DND-41 (cell line): ENCODE measurements at regions not wholly inside any gene's neighbourhood (a gene's known extent, or its start where the extent isn't known, plus 50 kb on each side); places are given as distances from the start of the nearest gene placed in this dataset.

ENCODE experiments used
- EZH2 ChIP-seq: IDR thresholded peaks from 3 replicates; pipeline ENCODE4 v1.6.1; 2012; ENCODE audit warnings: borderline replicate concordance, low read depth, mild to moderate bottlenecking, moderate library complexity, low read length, inconsistent platforms; ENCODE audit not compliant: severe bottlenecking
- TF ChIP-seq, protein P1 (sequence below): IDR thresholded peaks from 2 replicates; pipeline ENCODE4 v1.5.1; 2012; ENCODE audit warnings: borderline replicate concordance, low read length, moderate library complexity, mild to moderate bottlenecking; ENCODE audit not compliant: poor library complexity, severe bottlenecking; ENCODE audit errors: extremely low read depth

DNA sequence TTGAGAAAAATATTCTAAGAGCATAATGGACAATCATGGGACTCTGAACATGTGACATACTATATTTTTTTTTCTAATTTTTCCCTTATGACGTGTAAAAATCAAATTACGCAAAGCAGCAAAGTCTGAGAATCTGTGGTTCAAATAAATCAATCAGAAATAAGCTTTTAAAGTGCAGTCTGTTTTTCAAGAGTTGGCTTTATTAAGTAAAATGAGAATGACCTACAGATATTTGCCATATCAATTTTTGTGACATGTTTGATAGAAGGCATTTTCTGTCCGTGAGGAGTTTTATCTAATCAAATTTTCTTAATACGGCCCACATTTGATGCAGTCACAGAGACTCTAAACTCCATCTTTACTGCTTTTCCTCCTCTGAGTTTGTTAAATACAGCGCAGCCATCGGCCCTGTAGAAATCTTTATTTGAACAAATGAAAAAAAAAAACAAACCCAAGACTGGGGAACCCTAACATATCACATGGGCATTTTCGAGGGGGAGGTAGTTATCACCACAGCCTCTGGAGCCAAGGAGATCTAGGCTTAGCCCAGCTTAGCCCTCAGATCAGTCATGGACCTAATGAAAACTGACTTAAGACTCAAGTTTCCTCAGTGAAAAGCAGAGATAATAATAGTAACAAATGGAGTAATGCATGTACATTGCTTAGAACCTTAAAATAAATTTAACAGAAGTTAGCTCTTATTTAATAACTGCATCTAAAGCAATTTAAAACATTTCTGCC lies 263.6 kb upstream of the C9orf72 start:
- TF ChIP-seq, protein P1, sequence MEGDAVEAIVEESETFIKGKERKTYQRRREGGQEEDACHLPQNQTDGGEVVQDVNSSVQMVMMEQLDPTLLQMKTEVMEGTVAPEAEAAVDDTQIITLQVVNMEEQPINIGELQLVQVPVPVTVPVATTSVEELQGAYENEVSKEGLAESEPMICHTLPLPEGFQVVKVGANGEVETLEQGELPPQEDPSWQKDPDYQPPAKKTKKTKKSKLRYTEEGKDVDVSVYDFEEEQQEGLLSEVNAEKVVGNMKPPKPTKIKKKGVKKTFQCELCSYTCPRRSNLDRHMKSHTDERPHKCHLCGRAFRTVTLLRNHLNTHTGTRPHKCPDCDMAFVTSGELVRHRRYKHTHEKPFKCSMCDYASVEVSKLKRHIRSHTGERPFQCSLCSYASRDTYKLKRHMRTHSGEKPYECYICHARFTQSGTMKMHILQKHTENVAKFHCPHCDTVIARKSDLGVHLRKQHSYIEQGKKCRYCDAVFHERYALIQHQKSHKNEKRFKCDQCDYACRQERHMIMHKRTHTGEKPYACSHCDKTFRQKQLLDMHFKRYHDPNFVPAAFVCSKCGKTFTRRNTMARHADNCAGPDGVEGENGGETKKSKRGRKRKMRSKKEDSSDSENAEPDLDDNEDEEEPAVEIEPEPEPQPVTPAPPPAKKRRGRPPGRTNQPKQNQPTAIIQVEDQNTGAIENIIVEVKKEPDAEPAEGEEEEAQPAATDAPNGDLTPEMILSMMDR = no peak
- TF ChIP-seq EZH2 = no peak
